Hepatocyte (in vitro differentiated cells): ENCODE measurements at regions not wholly inside any gene's neighbourhood (a gene's known extent, or its start where the extent isn't known, plus 50 kb on each side); places are given as distances from the start of the nearest gene placed in this dataset.

Experiments used
- EZH2 ChIP-seq: fragments of 200-600 bp; sonication (generic); IDR thresholded peaks from 2 replicates; pipeline ENCODE4 v1.6.1; 2016; ENCODE audit warnings: antibody characterized with exemption, mild to moderate bottlenecking, borderline replicate concordance
- TF ChIP-seq, protein P1 (sequence below): fragments of 200-600 bp; sonication (generic); IDR thresholded peaks from 2 replicates; pipeline ENCODE4 v1.5.1; 2016; ENCODE audit warnings: antibody characterized with exemption, mild to moderate bottlenecking; ENCODE audit not compliant: poor library complexity

DNA sequence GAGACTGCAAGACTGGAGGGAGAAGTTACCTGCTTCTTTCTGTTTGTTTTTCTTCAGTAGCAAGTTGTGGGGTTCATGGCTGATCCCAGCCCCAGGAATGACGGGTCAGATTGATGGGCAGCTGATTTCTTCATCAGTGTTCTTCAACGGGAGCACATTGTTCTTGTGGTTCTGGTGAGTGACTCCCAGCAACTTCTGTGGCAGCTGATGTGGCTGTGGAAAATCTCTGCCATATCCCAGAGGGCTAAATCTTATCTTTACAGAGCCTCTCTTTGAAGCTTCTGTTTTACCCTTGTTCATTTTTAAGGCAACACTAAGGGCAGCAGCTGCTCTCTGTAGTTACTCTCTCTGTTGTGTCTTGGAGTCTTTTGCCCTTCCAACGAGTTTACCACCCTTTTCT, 710.3 kb downstream of the PRELID2 start:
- TF ChIP-seq EZH2: no peak
- TF ChIP-seq, protein P1, sequence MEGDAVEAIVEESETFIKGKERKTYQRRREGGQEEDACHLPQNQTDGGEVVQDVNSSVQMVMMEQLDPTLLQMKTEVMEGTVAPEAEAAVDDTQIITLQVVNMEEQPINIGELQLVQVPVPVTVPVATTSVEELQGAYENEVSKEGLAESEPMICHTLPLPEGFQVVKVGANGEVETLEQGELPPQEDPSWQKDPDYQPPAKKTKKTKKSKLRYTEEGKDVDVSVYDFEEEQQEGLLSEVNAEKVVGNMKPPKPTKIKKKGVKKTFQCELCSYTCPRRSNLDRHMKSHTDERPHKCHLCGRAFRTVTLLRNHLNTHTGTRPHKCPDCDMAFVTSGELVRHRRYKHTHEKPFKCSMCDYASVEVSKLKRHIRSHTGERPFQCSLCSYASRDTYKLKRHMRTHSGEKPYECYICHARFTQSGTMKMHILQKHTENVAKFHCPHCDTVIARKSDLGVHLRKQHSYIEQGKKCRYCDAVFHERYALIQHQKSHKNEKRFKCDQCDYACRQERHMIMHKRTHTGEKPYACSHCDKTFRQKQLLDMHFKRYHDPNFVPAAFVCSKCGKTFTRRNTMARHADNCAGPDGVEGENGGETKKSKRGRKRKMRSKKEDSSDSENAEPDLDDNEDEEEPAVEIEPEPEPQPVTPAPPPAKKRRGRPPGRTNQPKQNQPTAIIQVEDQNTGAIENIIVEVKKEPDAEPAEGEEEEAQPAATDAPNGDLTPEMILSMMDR: no peak
